ENCODE measurements at regions not wholly inside any gene's neighbourhood (a gene's known extent, or its start where the extent isn't known, plus 50 kb on each side); places are given as distances from the start of the nearest gene placed in this dataset.

GRCh38 chr9:80922544-80922943 is 766.8 kb downstream of the TLE1 start:
- TF ChIP-seq POLR2A (IDR thresholded peaks at IDR 0.05; ENCODE audit: low read depth) = no peak
- no peak for TF ChIP-seq CTCF (IDR thresholded peaks at IDR 0.05)
